GM18508 (cell line): ENCODE measurements at regions not wholly inside any gene's neighbourhood (a gene's known extent, or its start where the extent isn't known, plus 50 kb on each side); places are given as distances from the start of the nearest gene placed in this dataset.

Experiments
- ATAC-seq: cut with Tn5 transposase; IDR thresholded peaks from one replicate; pipeline ENCODE4 v1.9.1; 2021; ENCODE audit warnings: moderate number of reproducible peaks; ENCODE audit not compliant: insufficient read depth, unreplicated experiment

GRCh38 chr2:14330884-14331283 is 301.6 kb upstream of the LRATD1 start:
- no peak for ATAC-seq

- no peak for ATAC-seq
These were observed 295.6 kb upstream of the LRATD1 start for GRCh38 chr2:14336759-14337382.

GRCh38 chr2:14340703-14341102 is 291.8 kb upstream of the LRATD1 start:
- no peak for ATAC-seq

DNA sequence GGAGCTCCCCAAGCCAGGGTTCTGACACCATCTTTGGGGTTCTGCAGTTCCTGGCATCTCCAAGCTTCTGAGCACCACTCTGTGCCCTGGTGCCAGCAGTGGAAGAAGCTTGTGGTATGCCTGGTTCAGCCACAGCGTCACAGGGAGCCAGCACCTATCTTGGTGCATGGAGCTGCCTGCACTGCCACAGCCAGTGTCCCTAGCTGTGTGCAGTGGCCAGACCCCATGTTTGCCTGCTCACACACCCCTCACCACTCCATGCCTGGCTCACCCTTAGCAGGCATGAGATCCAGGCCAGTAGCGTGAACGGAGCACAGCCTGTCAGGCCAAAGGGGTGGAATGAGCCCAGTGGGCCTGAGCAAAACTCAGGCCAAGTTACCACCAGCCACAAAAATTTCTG is 290.2 kb upstream of the LRATD1 start:
- no peak for ATAC-seq

GRCh38 chr2:14344355-14344754 is 288.2 kb upstream of the LRATD1 start:
- ATAC-seq, result no peak

GRCh38 chr2:14348247-14348646 is 284.3 kb upstream of the LRATD1 start:
- ATAC-seq, result no peak

DNA sequence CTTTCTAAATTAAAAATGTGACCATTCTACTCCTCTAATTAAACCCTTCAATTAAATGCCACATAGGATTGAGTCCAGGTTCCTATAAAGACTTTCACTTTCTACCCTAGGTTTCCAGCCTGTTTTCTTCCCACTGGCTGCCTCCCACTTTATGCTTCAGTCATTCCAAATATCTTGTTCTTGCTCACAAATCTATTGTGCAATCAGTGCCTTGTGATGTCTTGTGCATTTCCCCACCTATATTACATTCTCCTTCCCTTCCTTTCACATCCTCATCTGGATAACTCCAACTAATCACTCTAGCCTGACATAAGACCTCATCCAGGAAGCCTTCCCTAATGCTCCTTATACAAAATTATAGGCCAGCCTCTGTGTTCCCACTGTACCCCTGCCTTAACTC is 281.7 kb upstream of the LRATD1 start:
- no peak for ATAC-seq

DNA sequence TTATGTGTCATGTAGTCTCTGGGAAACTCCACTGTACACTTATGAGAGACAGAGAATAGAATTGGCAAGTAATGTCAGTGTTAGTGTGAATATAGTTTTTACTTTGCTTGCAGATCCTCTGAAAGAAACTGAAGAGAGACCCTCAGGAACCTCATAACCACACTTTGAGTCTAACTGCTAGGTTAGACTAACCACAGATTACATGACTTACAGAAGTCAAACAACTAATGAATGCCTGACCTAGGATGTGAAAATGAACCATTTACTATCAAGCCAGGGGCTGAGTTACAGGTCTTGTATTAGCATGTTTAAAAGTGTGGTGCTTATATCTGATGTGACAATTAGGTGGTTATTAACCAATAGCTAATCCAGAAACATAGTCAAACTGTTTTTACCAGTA is 280.4 kb upstream of the LRATD1 start:
- ATAC-seq, result no peak

DNA sequence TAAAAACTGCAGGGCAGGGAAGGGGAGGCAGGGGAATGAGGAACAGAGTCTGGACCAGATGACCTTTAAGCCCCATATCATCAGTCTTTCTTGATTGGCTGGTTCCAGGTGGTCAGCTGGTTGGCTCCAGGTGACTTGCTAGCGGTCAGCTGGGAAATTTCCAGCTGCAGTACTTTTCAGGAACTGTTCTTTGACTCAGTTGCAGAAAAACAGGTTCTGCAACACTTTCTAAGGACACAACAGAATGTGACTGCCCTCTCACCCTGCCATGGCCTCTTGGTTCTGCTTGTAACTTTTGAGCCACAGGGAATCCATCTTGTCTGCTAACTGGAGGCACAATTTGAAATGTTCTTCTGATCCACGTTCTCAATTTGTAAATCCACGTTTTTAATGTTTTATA is 278.3 kb upstream of the LRATD1 start:
- no peak for ATAC-seq

- no peak for ATAC-seq
These were observed 277.4 kb upstream of the LRATD1 start for GRCh38 chr2:14355102-14355501.

DNA sequence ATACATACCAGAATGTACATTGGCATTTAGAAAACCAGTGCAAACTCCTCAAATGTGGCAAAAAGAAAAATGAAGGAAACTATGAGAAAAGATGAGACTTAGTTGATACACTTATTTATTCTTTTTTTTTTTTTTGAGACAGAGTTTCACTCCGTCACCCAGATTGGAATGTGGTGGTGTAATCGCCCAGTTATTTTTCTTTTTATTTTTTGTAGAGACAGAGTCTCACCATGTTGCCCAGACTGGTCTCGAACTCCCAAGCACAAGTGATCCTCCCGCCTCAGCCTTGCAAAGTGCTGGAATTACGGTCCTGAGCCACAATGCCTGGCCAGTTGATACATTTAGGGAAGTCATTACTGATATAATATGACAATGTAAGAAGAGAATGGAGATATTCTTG is 274.2 kb upstream of the LRATD1 start:
- ATAC-seq, result no peak

DNA sequence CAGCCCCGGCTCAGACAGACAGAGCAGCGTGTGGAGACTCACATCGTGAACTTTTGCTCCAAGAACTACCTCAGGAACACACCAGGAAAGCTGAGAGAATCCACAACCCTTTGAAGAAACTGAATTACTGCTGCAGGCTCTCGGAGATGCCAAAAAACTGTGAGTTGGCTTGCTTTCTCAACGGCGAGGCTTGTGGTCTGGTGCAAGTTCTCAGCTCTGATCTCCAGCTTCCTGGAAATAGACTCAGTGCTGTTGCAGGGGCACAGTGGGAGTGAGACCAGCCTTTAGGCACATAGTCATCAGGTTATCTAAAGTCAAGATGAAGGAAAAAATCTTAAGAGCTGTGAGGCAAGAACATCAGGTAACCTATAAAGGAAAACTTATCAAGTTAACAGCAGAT is 273.7 kb upstream of the LRATD1 start:
- no peak for ATAC-seq

- ATAC-seq, result no peak
These were observed 269.4 kb upstream of the LRATD1 start for GRCh38 chr2:14363137-14363536.

DNA sequence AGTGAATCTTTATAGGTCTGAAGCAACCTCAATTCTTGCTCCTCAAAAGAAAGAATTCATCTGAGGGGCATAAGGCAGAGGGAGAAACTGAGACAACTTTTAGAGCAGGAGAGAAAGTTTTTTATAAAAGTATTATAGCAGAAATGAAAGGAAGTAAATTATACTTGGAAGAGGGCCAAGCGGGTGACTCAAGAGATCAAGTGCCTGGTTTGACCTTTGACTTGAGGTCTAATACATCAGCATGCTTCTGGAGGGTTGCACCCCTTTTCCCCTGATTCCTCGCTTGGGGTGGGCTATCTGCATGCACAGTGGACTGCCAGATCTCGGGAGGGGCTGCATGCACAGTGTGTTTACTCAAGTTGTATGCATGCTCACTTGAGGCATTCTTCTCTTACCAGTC is 268.5 kb upstream of the LRATD1 start:
- ATAC-seq, result no peak

- no peak for ATAC-seq
These were observed 268.0 kb upstream of the LRATD1 start for GRCh38 chr2:14364471-14364870.

DNA sequence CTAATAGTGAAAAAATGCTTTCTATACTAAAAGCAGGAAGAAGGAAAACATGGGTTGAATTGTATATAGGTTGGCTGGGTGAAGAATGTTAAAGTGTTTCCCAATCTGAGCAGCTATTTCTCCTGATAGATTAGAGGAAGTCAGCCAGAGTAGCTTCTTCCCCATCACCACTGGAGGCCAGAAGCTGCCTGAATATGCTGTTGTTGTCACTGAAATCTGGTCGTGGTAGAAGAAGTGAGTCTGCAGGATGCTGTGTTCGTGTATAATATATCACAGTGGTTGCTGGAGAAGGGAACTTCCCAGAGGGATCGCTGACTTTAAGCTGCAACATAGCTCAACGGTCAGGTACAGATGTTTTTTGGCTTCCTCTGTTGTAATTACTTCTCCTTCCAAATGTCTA is 247.5 kb upstream of the LRATD1 start:
- ATAC-seq, result no peak

DNA sequence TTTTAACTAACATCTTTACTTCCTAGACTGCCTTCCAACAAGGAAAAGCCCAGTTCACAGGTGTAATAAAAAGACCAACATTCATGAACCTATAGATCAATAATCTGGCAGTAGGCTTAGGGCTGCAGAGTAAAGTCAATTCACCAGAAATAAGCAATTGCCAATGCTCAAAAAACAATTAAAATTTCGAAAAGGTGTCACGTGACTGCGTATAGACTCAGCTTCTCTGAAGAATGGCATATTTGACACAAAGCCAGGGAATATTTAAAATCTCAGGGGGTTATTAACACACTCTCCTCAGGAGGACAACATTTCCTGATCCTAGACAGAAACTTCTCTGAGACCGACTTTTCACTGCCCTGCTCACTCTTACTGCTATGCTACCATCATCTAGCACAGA is 245.2 kb upstream of the LRATD1 start:
- no peak for ATAC-seq

DNA sequence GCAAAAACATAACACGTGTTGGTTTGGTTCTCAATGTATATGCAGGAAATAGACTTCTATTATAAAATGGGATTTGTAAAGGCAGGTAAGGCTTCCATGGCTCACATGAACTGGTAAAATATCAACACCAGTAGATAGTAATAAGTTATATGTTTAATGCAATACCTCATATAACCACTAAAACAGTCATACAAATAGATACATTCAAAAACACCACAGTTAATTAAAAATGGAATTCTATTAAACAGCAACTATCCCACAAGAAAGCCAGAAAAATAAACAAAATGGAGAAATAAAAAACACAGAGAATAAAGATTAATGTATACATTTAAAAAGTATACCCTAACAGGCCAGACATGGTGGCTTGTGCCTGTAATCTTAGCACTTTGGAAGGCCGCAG is 243.8 kb upstream of the LRATD1 start:
- ATAC-seq, result no peak

- no peak for ATAC-seq
These were observed 235.9 kb upstream of the LRATD1 start for GRCh38 chr2:14396533-14397083.

- no peak for ATAC-seq
These were observed 233.9 kb upstream of the LRATD1 start for GRCh38 chr2:14398641-14399040.

DNA sequence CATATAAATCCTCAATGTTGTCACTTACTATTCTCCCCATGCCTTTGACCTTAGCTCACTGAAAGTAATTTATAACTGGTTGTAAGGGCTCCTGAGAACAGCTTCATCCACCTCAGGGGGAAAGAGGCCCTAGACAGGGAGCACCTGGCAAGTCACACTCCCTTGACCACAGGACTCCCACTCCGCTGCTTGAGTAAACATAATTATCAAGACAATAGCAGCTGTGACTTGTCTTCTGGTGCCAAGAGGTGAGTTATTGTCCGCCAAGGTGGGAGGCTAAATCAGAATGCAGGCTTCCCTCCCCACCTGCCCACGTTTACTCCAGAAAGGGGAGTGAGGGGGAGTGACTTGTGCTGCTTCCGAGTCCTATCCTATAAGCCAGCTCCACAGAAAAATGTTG is 230.6 kb upstream of the LRATD1 start:
- ATAC-seq, result no peak

GRCh38 chr2:14408695-14409094 is 223.8 kb upstream of the LRATD1 start:
- ATAC-seq, result no peak

- ATAC-seq, result no peak
These were observed 215.0 kb upstream of the LRATD1 start for GRCh38 chr2:14417551-14417950.
